ENCODE measurements at regions not wholly inside any gene's neighbourhood (a gene's known extent, or its start where the extent isn't known, plus 50 kb on each side); places are given as distances from the start of the nearest gene placed in this dataset.

GRCh38 chr2:62306751-62307468, 111.0 kb downstream of the B3GNT2 start:
- no peak for TF ChIP-seq CTCF (IDR thresholded peaks at IDR 0.05; ENCODE audit: control insufficient read depth, extremely low read depth, insufficient read depth)
- DNase-seq (ENCODE audit: low read depth): peak; percentile 75
- H3K4me3 ChIP-seq (ENCODE audit: low read depth, low read length): no peak overlapping the region

GRCh38 chr2:62305421-62306176, 109.7 kb downstream of the B3GNT2 start:
- no peak for DNase-seq (ENCODE audit: low read depth)
- no peak overlapping the region for H3K4me3 ChIP-seq (ENCODE audit: low read depth, low read length)
- no peak for TF ChIP-seq CTCF (IDR thresholded peaks at IDR 0.05; ENCODE audit: control insufficient read depth, extremely low read depth, insufficient read depth)

- TF ChIP-seq CTCF (IDR thresholded peaks at IDR 0.05; ENCODE audit: control insufficient read depth, extremely low read depth, insufficient read depth): no peak
- H3K4me3 ChIP-seq (ENCODE audit: low read depth, low read length): no peak overlapping the region
- peak; percentile 51 for DNase-seq (ENCODE audit: low read depth)
Observed at GRCh38 chr2:62304429-62305417, 108.8 kb downstream of the B3GNT2 start.

GRCh38 chr2:62303788-62304187, 107.9 kb downstream of the B3GNT2 start:
- DNase-seq (ENCODE audit: low read depth): no peak
- no peak overlapping the region for H3K4me3 ChIP-seq (ENCODE audit: low read depth, low read length)
- no peak for TF ChIP-seq CTCF (IDR thresholded peaks at IDR 0.05; ENCODE audit: control insufficient read depth, extremely low read depth, insufficient read depth)

- DNase-seq (ENCODE audit: low read depth): no peak
- H3K4me3 ChIP-seq (ENCODE audit: low read depth, low read length): no peak overlapping the region
- no peak for TF ChIP-seq CTCF (IDR thresholded peaks at IDR 0.05; ENCODE audit: control insufficient read depth, extremely low read depth, insufficient read depth)
Observed at GRCh38 chr2:62302631-62303435, 106.9 kb downstream of the B3GNT2 start.

GRCh38 chr2:62300925-62301324, 105.0 kb downstream of the B3GNT2 start:
- no peak for DNase-seq (ENCODE audit: low read depth)
- no peak overlapping the region for H3K4me3 ChIP-seq (ENCODE audit: low read depth, low read length)
- no peak for TF ChIP-seq CTCF (IDR thresholded peaks at IDR 0.05; ENCODE audit: control insufficient read depth, extremely low read depth, insufficient read depth)
